ENCODE measurements at regions not wholly inside any gene's neighbourhood (a gene's known extent, or its start where the extent isn't known, plus 50 kb on each side); places are given as distances from the start of the nearest gene placed in this dataset.

DNA sequence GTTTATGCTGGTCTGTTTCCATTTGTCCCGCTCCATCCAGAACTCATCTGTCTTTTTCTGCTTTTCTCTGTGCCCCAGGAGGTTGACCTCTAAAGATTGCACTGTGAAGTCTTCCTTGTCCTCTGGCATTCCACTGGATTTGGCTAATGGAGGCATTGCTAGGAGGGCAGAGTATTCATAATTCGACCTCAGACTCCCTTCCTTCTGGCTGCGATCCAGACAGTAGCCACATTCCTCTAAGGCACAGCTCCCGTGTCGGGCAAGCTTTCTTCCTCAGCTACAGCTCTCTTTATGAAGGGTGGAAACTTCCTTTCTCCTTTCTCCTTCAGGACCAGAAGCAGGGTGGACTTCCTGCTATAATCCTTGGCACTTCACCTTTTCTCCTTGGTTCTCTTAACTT is 175.9 kb downstream of the BAMBI start:
- Histone ChIP-seq H3K4me1 (ENCODE audit: control insufficient read depth, insufficient read depth, low read length) (no peaks in the 10 kb centered on the region), H3K9me3 (ENCODE audit: control insufficient read depth, insufficient read depth, low read depth, low read length) (no peaks in the 10 kb centered on the region), H3K36me3 (ENCODE audit: control insufficient read depth, insufficient read depth, low read length) (no peaks in the 10 kb centered on the region), H3K27me3 (ENCODE audit: control insufficient read depth, insufficient read depth, low read length) (no peaks in the 10 kb centered on the region), H3K27ac (ENCODE audit: low read length) (no peak overlapping the region), H3K4me3 (ENCODE audit: low read depth in 2 of 2, low read length in 2 of 2) (no peak overlapping the region)
- ChIA-PET POLR2A (no interaction called here), CTCF (interaction anchor here (0.5 kb wide), 1 partner anchor 16 kb away, joined by 6 read pairs; no protein-coding TSS in a partner anchor)
- in situ Hi-C loops (cut with HindIII; ENCODE audit: low pct_unique_long_range_greater_than_20kb, low sequenced_read_pairs) (no loop called here), intact Hi-C loops (cut with micrococcal nuclease; ENCODE audit: unreplicated experiment) (no loop called here)
- TF ChIP-seq TCF7L2 (IDR thresholded peaks at IDR 0.05; ENCODE audit: low read depth, low read length) (no peak), POLR2AphosphoS5 (IDR thresholded peaks at IDR 0.05; ENCODE audit: low read depth, low read length) (no peak)
- TF ChIP-seq, protein P1, sequence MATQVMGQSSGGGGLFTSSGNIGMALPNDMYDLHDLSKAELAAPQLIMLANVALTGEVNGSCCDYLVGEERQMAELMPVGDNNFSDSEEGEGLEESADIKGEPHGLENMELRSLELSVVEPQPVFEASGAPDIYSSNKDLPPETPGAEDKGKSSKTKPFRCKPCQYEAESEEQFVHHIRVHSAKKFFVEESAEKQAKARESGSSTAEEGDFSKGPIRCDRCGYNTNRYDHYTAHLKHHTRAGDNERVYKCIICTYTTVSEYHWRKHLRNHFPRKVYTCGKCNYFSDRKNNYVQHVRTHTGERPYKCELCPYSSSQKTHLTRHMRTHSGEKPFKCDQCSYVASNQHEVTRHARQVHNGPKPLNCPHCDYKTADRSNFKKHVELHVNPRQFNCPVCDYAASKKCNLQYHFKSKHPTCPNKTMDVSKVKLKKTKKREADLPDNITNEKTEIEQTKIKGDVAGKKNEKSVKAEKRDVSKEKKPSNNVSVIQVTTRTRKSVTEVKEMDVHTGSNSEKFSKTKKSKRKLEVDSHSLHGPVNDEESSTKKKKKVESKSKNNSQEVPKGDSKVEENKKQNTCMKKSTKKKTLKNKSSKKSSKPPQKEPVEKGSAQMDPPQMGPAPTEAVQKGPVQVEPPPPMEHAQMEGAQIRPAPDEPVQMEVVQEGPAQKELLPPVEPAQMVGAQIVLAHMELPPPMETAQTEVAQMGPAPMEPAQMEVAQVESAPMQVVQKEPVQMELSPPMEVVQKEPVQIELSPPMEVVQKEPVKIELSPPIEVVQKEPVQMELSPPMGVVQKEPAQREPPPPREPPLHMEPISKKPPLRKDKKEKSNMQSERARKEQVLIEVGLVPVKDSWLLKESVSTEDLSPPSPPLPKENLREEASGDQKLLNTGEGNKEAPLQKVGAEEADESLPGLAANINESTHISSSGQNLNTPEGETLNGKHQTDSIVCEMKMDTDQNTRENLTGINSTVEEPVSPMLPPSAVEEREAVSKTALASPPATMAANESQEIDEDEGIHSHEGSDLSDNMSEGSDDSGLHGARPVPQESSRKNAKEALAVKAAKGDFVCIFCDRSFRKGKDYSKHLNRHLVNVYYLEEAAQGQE (IDR thresholded peaks at IDR 0.05; ENCODE audit: insufficient read depth in 1 of 2, low read depth in 2 of 2, low read length in 1 of 2): no peak
- TF ChIP-seq, protein P2, sequence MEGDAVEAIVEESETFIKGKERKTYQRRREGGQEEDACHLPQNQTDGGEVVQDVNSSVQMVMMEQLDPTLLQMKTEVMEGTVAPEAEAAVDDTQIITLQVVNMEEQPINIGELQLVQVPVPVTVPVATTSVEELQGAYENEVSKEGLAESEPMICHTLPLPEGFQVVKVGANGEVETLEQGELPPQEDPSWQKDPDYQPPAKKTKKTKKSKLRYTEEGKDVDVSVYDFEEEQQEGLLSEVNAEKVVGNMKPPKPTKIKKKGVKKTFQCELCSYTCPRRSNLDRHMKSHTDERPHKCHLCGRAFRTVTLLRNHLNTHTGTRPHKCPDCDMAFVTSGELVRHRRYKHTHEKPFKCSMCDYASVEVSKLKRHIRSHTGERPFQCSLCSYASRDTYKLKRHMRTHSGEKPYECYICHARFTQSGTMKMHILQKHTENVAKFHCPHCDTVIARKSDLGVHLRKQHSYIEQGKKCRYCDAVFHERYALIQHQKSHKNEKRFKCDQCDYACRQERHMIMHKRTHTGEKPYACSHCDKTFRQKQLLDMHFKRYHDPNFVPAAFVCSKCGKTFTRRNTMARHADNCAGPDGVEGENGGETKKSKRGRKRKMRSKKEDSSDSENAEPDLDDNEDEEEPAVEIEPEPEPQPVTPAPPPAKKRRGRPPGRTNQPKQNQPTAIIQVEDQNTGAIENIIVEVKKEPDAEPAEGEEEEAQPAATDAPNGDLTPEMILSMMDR (IDR thresholded peaks at IDR 0.05): no peak
- no peak for DNase-seq (ENCODE audit: low read depth, low spot score)
- no TSS peak for BruUV-seq (replicated peaks)
- ATAC-seq: no peak

DNA sequence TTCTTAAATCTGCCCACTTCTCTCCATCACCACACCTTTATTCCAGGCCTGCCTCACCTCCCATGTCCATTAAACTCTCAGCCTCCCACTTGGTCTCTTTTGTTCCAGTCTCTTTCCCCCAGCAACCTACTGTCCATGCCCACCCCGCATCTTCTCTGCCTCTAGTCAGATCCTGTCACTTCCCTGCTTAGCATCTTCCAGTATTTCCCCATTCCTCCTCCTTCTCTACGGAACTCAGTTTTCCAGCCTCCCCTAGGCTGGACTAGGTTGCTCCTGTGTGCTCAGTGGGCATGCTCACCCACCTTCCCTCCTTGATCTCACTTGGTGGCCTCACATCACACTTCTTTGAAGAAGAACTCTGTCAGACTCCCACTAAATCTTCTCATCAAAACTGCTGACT is 179.8 kb downstream of the BAMBI start:
- Histone ChIP-seq H3K27ac (ENCODE audit: low read length) (no peak overlapping the region), H3K4me1 (ENCODE audit: control insufficient read depth, insufficient read depth, low read length) (no peaks in the 10 kb centered on the region), H3K36me3 (ENCODE audit: control insufficient read depth, insufficient read depth, low read length) (no peaks in the 10 kb centered on the region), H3K27me3 (ENCODE audit: control insufficient read depth, insufficient read depth, low read length) (no peaks in the 10 kb centered on the region), H3K4me3 (ENCODE audit: low read depth in 2 of 2, low read length in 2 of 2) (no peak overlapping the region), H3K9me3 (ENCODE audit: control insufficient read depth, insufficient read depth, low read depth, low read length) (no peaks in the 10 kb centered on the region)
- no TSS peak for BruUV-seq (replicated peaks)
- CTCF ChIA-PET: no interaction called here
- DNase-seq (ENCODE audit: low read depth, low spot score) (no peak), ATAC-seq (no peak)
- in situ Hi-C loops (cut with HindIII; ENCODE audit: low pct_unique_long_range_greater_than_20kb, low sequenced_read_pairs) (no loop called here), intact Hi-C loops (cut with micrococcal nuclease; ENCODE audit: unreplicated experiment) (no loop called here)
- TF ChIP-seq, protein P1 (IDR thresholded peaks at IDR 0.05; ENCODE audit: insufficient read depth in 1 of 2, low read depth in 2 of 2, low read length in 1 of 2): no peak
- TF ChIP-seq POLR2AphosphoS5 (IDR thresholded peaks at IDR 0.05; ENCODE audit: low read depth, low read length) (no peak), TCF7L2 (IDR thresholded peaks at IDR 0.05; ENCODE audit: low read depth, low read length) (no peak), SIN3A (IDR thresholded peaks at IDR 0.05; ENCODE audit: borderline replicate concordance, insufficient read depth, low read depth, low read length) (no peak)
- TF ChIP-seq, protein P2 (IDR thresholded peaks at IDR 0.05): no peak
- POLR2A ChIA-PET: no interaction called here

All from Panc1 (cell line).